ENCODE measurements at regions not wholly inside any gene's neighbourhood (a gene's known extent, or its start where the extent isn't known, plus 50 kb on each side); places are given as distances from the start of the nearest gene placed in this dataset.

GRCh38 chr5:51449026-51449425, 65.8 kb downstream of the ISL1 start:
- H3K4me3 ChIP-seq: no peak overlapping the region
- H3K9me3 ChIP-seq: no peaks in the 10 kb centered on the region
- H3K36me3 ChIP-seq (ENCODE audit: low read depth, missing control alignments): no peaks in the 10 kb centered on the region
- H3K27me3 ChIP-seq: no peaks in the 10 kb centered on the region
- TF ChIP-seq POLR2A (IDR thresholded peaks at IDR 0.05): no peak
- H3K27ac ChIP-seq: no peak overlapping the region
- H3K4me1 ChIP-seq: no peaks in the 10 kb centered on the region
- DNase-seq: no peak
- intact Hi-C loops (cut with DNase I; ENCODE audit: low total_unique reads): no loop called here

- Histone ChIP-seq H3K4me1 (no peaks in the 10 kb centered on the region), H3K4me3 (no peak overlapping the region), H3K27me3 (no peaks in the 10 kb centered on the region), H3K27ac (no peak overlapping the region), H3K9me3 (no peaks in the 10 kb centered on the region), H3K36me3 (ENCODE audit: low read depth, missing control alignments) (no peaks in the 10 kb centered on the region)
- TF ChIP-seq CTCF (IDR thresholded peaks at IDR 0.05): no peak
- TF ChIP-seq POLR2A (IDR thresholded peaks at IDR 0.05): no peak
- WGBS, 2 donors: 83 to 86% methylated on average over 3 of the region's 3 CpGs
- DNase-seq: no peak
- intact Hi-C loops (cut with DNase I; ENCODE audit: low total_unique reads): no loop called here
Measured at GRCh38 chr5:51452562-51452961, 69.3 kb downstream of the ISL1 start.

- Histone ChIP-seq H3K4me3 (no peak overlapping the region), H3K4me1 (no peaks in the 10 kb centered on the region), H3K9me3 (no peaks in the 10 kb centered on the region), H3K27ac (no peak overlapping the region), H3K36me3 (ENCODE audit: low read depth, missing control alignments) (no peaks in the 10 kb centered on the region), H3K27me3 (no peaks in the 10 kb centered on the region)
- no peak for TF ChIP-seq CTCF (IDR thresholded peaks at IDR 0.05)
- no peak for TF ChIP-seq POLR2A (IDR thresholded peaks at IDR 0.05)
- DNase-seq: peak; percentile 52
- intact Hi-C loops (cut with DNase I; ENCODE audit: low total_unique reads): no loop called here
- 27 to 34% methylated on average over 6 of the region's 6 CpGs for WGBS, 2 donors
Measured at GRCh38 chr5:51465165-51465564, 81.9 kb downstream of the ISL1 start.

GRCh38 chr5:51466214-51466613, 83.0 kb downstream of the ISL1 start:
- TF ChIP-seq POLR2A (IDR thresholded peaks at IDR 0.05): no peak
- TF ChIP-seq CTCF (IDR thresholded peaks at IDR 0.05): no peak
- intact Hi-C loops (cut with DNase I; ENCODE audit: low total_unique reads): no loop called here
- H3K27me3 ChIP-seq: no peaks in the 10 kb centered on the region
- no peaks in the 10 kb centered on the region for H3K9me3 ChIP-seq
- WGBS, 2 donors: 85 to 92% methylated on average over 2 of the region's 2 CpGs
- H3K27ac ChIP-seq: no peak overlapping the region
- no peaks in the 10 kb centered on the region for H3K4me1 ChIP-seq
- DNase-seq: no peak
- H3K36me3 ChIP-seq (ENCODE audit: low read depth, missing control alignments): no peaks in the 10 kb centered on the region
- H3K4me3 ChIP-seq: no peak overlapping the region

GRCh38 chr5:51468196-51468595, 84.9 kb downstream of the ISL1 start:
- H3K36me3 ChIP-seq (ENCODE audit: low read depth, missing control alignments): no peaks in the 10 kb centered on the region
- no peaks in the 10 kb centered on the region for H3K27me3 ChIP-seq
- H3K4me3 ChIP-seq: no peak overlapping the region
- no peak for DNase-seq
- no peaks in the 10 kb centered on the region for H3K9me3 ChIP-seq
- intact Hi-C loops (cut with DNase I; ENCODE audit: low total_unique reads): no loop called here
- no peak for TF ChIP-seq POLR2A (IDR thresholded peaks at IDR 0.05)
- TF ChIP-seq CTCF (IDR thresholded peaks at IDR 0.05): no peak
- H3K4me1 ChIP-seq: no peaks in the 10 kb centered on the region
- H3K27ac ChIP-seq: no peak overlapping the region
- WGBS, 2 donors: 68 to 74% methylated on average over 2 of the region's 2 CpGs
